H9 (cell line): ENCODE measurements at regions not wholly inside any gene's neighbourhood (a gene's known extent, or its start where the extent isn't known, plus 50 kb on each side); places are given as distances from the start of the nearest gene placed in this dataset.

Source experiments
- DNase-seq: peaks from one replicate; pipeline ENCODE4 v3.0.0-alpha.2; 2017
- H2AFZ ChIP-seq: one replicate; pipeline ENCODE4 v1.6.1; 2013; ENCODE audit warnings: mild to moderate bottlenecking, low read length, control low read depth, moderate library complexity
- H2AK5ac ChIP-seq: 2 replicates; pipeline ENCODE4 v1.6.1; 2013; ENCODE audit warnings: low read length, control low read depth, mixed read lengths; ENCODE audit not compliant: insufficient read length
- H2BK120ac ChIP-seq: one replicate; pipeline ENCODE4 v1.6.1; 2013; ENCODE audit warnings: low read depth, mild to moderate bottlenecking, low read length, control low read depth, inconsistent platforms; ENCODE audit not compliant: poor library complexity, severe bottlenecking
- H2BK12ac ChIP-seq: 2 replicates; pipeline ENCODE4 v1.6.1; 2013; ENCODE audit warnings: low read length, control low read depth, mixed read lengths, low read depth; ENCODE audit not compliant: insufficient read length
- H2BK15ac ChIP-seq: 2 replicates; pipeline ENCODE4 v1.6.1; 2013; ENCODE audit warnings: low read depth, low read length, control low read depth
- H2BK20ac ChIP-seq: one replicate; pipeline ENCODE4 v1.6.1; 2013; ENCODE audit warnings: low read depth, mild to moderate bottlenecking, low read length, control low read depth, inconsistent platforms; ENCODE audit not compliant: poor library complexity, severe bottlenecking
- H2BK5ac ChIP-seq: 2 replicates; pipeline ENCODE4 v1.6.1; 2013; ENCODE audit warnings: low read length, control low read depth, mixed read lengths; ENCODE audit not compliant: insufficient read length
- H3K14ac ChIP-seq: 2 replicates; pipeline ENCODE4 v1.6.1; 2013; ENCODE audit warnings: low read length, control low read depth; ENCODE audit not compliant: insufficient read depth
- H3K18ac ChIP-seq: 2 replicates; pipeline ENCODE4 v1.6.1; 2013; ENCODE audit warnings: low read depth, mild to moderate bottlenecking, mixed read lengths, low read length, control low read depth; ENCODE audit not compliant: insufficient read length
- H3K23ac ChIP-seq: 2 replicates; pipeline ENCODE4 v1.6.1; 2013; ENCODE audit warnings: low read length, control low read depth, mixed read lengths, low read depth; ENCODE audit not compliant: insufficient read length
- H3K23me2 ChIP-seq: 2 replicates; pipeline ENCODE4 v1.6.1; 2013; ENCODE audit warnings: low read depth, mild to moderate bottlenecking, mixed read lengths, low read length, control low read depth; ENCODE audit not compliant: insufficient read length, poor library complexity, severe bottlenecking
- H3K27ac ChIP-seq: 2 replicates; pipeline ENCODE4 v1.5.1; 2013; ENCODE audit warnings: low read length, control low read depth, mixed read lengths, low read depth; ENCODE audit not compliant: insufficient read length
- H3K27me3 ChIP-seq: 2 replicates; pipeline ENCODE4 v1.6.1; 2013; ENCODE audit warnings: low read length, control low read depth, inconsistent platforms; ENCODE audit not compliant: insufficient read depth
- H3K4ac ChIP-seq: 2 replicates; pipeline ENCODE4 v1.6.1; 2013; ENCODE audit warnings: low read depth, mild to moderate bottlenecking, control low read depth, inconsistent platforms, low read length, moderate library complexity
- H3K4me1 ChIP-seq: 2 replicates; pipeline ENCODE4 v1.6.1; 2013; ENCODE audit warnings: low read length, control low read depth, inconsistent platforms; ENCODE audit not compliant: insufficient read depth
- H3K4me2 ChIP-seq: 2 replicates; pipeline ENCODE4 v1.6.1; 2013; ENCODE audit warnings: low read length, control low read depth, mixed read lengths; ENCODE audit not compliant: insufficient read length, insufficient read depth
- H3K56ac ChIP-seq: 2 replicates; pipeline ENCODE4 v1.6.1; 2013; ENCODE audit warnings: low read depth, mild to moderate bottlenecking, mixed read lengths, low read length, control low read depth; ENCODE audit not compliant: insufficient read length
- H3K79me1 ChIP-seq: 2 replicates; pipeline ENCODE4 v1.6.1; 2013; ENCODE audit warnings: low read depth, mild to moderate bottlenecking, moderate library complexity, low read length, control low read depth, inconsistent platforms; ENCODE audit not compliant: insufficient read depth, poor library complexity, severe bottlenecking
- H3K79me2 ChIP-seq: 2 replicates; pipeline ENCODE4 v1.6.1; 2013; ENCODE audit warnings: low read length, control low read depth, inconsistent platforms; ENCODE audit not compliant: insufficient read depth
- H3K9ac ChIP-seq: 2 replicates; pipeline ENCODE4 v1.6.1; 2013; ENCODE audit warnings: low read length, control low read depth, mixed read lengths; ENCODE audit not compliant: insufficient read length; ENCODE audit errors: extremely low read depth
- H3K9me3 ChIP-seq: one replicate; pipeline ENCODE4 v1.6.1; 2013; ENCODE audit warnings: low read depth, low read length, inconsistent platforms; ENCODE audit not compliant: control insufficient read depth
- H3T11ph ChIP-seq: one replicate; pipeline ENCODE4 v1.6.1; 2013; ENCODE audit warnings: mild to moderate bottlenecking, low read length, control low read depth, inconsistent platforms
- H4K20me1 ChIP-seq: one replicate; pipeline ENCODE4 v1.6.1; 2013; ENCODE audit not compliant: control insufficient read depth, insufficient read length, insufficient read depth
- H4K5ac ChIP-seq: 2 replicates; pipeline ENCODE4 v1.6.1; 2013; ENCODE audit warnings: low read depth, mild to moderate bottlenecking, mixed read lengths, low read length, control low read depth; ENCODE audit not compliant: insufficient read length
- H4K8ac ChIP-seq: replicated peaks from 2 replicates; pipeline ENCODE4 v1.6.1; 2013; ENCODE audit warnings: low read length, control low read depth, mixed read lengths, low read depth; ENCODE audit not compliant: insufficient read length
- H4K91ac ChIP-seq: 2 replicates; pipeline ENCODE4 v1.6.1; 2013; ENCODE audit warnings: low read depth, mild to moderate bottlenecking, moderate library complexity, mixed read lengths, low read length, control low read depth; ENCODE audit not compliant: insufficient read length
- H3K27ac Mint-ChIP-seq, 3 experiments: 2 replicates in 2 of 3; 3 replicates in 1 of 3; pipeline ENCODE4 v1.8.0; 2020 to 2021; ENCODE audit warnings: mixed read lengths in 3 of 3, mild to moderate bottlenecking in 1 of 3, moderate library complexity in 1 of 3
- H3K27me3 Mint-ChIP-seq: 2 replicates; pipeline ENCODE4 v1.8.0; 2021; ENCODE audit warnings: low read depth, mild to moderate bottlenecking, moderate library complexity, mixed read lengths
- H3K36me3 Mint-ChIP-seq, 3 experiments: 2 replicates in 2 of 3; 3 replicates in 1 of 3; pipeline ENCODE4 v1.8.0; 2020 to 2021; ENCODE audit warnings: low read depth in 3 of 3, mixed read lengths in 3 of 3; ENCODE audit not compliant: insufficient read depth in 1 of 3
- H3K4me1 Mint-ChIP-seq, 2 experiments: 2 replicates each; pipeline ENCODE4 v1.8.0; 2020; ENCODE audit warnings: mixed read lengths in 2 of 2
- H3K4me3 Mint-ChIP-seq, 2 experiments: 2 replicates in 1 of 2; 3 replicates in 1 of 2; pipeline ENCODE4 v1.8.0; 2020 to 2021; ENCODE audit warnings: mild to moderate bottlenecking in 2 of 2, mixed read lengths in 2 of 2, moderate library complexity in 1 of 2
- H3K9me3 Mint-ChIP-seq, 2 experiments: 2 replicates in 1 of 2; 3 replicates in 1 of 2; pipeline ENCODE4 v1.8.0; 2020; ENCODE audit warnings: mild to moderate bottlenecking in 2 of 2, mixed read lengths in 2 of 2, moderate library complexity in 1 of 2
- CTCF ChIP-seq: fragments of 200-600 bp; sonication (generic); conservative IDR thresholded peaks from 3 replicates; pipeline ENCODE4 v1.8.0; 2021; ENCODE audit warnings: antibody characterized with exemption, mild to moderate bottlenecking
- WGBS: extraction: QIAGEN DNeasy Blood & Tissue Kit; methylation state at CpG from one replicate; pipeline ENCODE4 v1.1.7; 2013; ENCODE audit warnings: missing lambda C conversion rate, low lambda C conversion rate, mixed read lengths; ENCODE audit not compliant: insufficient read length; ENCODE audit errors: extremely low coverage; 5-methylcytosine and 5-hydroxymethylcytosine counted together

- no peak overlapping the region for H2AFZ ChIP-seq
- H3K9ac ChIP-seq: no peak overlapping the region
- no peak overlapping the region for H2BK20ac ChIP-seq
- H3K27me3 ChIP-seq: no peaks in the 10 kb centered on the region; the same call in 1 of the 2 replicates
- H2BK15ac ChIP-seq: no peak overlapping the region
- no peak overlapping the region for H3K14ac ChIP-seq
- no peak overlapping the region for H3K27ac Mint-ChIP-seq
- H3K27me3 Mint-ChIP-seq: peaks cover 58% of the 10 kb centered on the region
- WGBS: no CpG with 5 or more reads among the region's 1 CpG
- H4K20me1 ChIP-seq: no peaks in the 10 kb centered on the region
- H3K27ac ChIP-seq: no peak overlapping the region
- H2BK5ac ChIP-seq: no peak overlapping the region
- H3K79me2 ChIP-seq: no peaks in the 10 kb centered on the region
- no peak overlapping the region for H2BK12ac ChIP-seq
- H3K56ac ChIP-seq: no peak overlapping the region
- no peaks in the 10 kb centered on the region; the same call in 1 of the 2 replicates for H3K4me1 ChIP-seq
- no peak overlapping the region for H4K8ac ChIP-seq
- no peak overlapping the region for H3K4ac ChIP-seq
- H3K4me3 Mint-ChIP-seq: no peak overlapping the region
- H3K4me2 ChIP-seq: no peak overlapping the region
- peaks cover 42 to 48% of the 10 kb centered on the region in 2 experiments for H3K4me1 Mint-ChIP-seq
- H2BK120ac ChIP-seq: no peak overlapping the region
- no peaks in the 10 kb centered on the region; a peak in 1 of 5 replicates for H3K9me3 Mint-ChIP-seq
- H2AK5ac ChIP-seq: no peak overlapping the region
- H3K36me3 Mint-ChIP-seq: peaks cover 0 to 4% (median 0%) of the 10 kb centered on the region in 3 experiments; a peak in 1 of 7 replicates
- no peak overlapping the region for H3K23ac ChIP-seq
- no peak overlapping the region for H3K18ac ChIP-seq
- H3K9me3 ChIP-seq: no peaks in the 10 kb centered on the region
- TF ChIP-seq CTCF: no peak
- no peak for DNase-seq
- H3K23me2 ChIP-seq: peaks cover 15% of the 10 kb centered on the region
- no peaks in the 10 kb centered on the region for H3K79me1 ChIP-seq
- H3T11ph ChIP-seq: no peak overlapping the region
- no peak overlapping the region for H4K5ac ChIP-seq
- H4K91ac ChIP-seq: no peak overlapping the region
These were observed 68.1 kb downstream of the KLF15 start for GRCh38 chr3:126289096-126289495.
